ENCODE measurements at regions not wholly inside any gene's neighbourhood (a gene's known extent, or its start where the extent isn't known, plus 50 kb on each side); places are given as distances from the start of the nearest gene placed in this dataset.
"Not testable (repeated sequence)": the region's sequence is repeated elsewhere in the genome, so short reads cannot be mapped to it uniquely, and the experiment has no call there.

GRCh38 chr10:131042015-131042414 lies 269.5 kb downstream of the TCERG1L start:
- DNase-seq = not testable (repeated sequence)
